HepG2 (cell line): ENCODE measurements at regions not wholly inside any gene's neighbourhood (a gene's known extent, or its start where the extent isn't known, plus 50 kb on each side); places are given as distances from the start of the nearest gene placed in this dataset.

Experiments
- ADNP ChIP-seq: sonication (generic); formaldehyde crosslinking; IDR thresholded peaks from 2 replicates; pipeline ENCODE4 v1.4.0; 2020; ENCODE audit warnings: missing genetic modification reagents
- BORCS8-MEF2B ChIP-seq: sonication (generic); formaldehyde crosslinking; IDR thresholded peaks from 2 replicates; pipeline ENCODE4 v1.8.0; 2022; ENCODE audit warnings: mild to moderate bottlenecking, missing genetic modification reagents
- CSRNP1 ChIP-seq: sonication (generic); formaldehyde crosslinking; IDR thresholded peaks from 2 replicates; pipeline ENCODE4 v1.8.1; 2023; ENCODE audit warnings: mild to moderate bottlenecking, missing genetic modification reagents
- E2F5 ChIP-seq: sonication (generic); formaldehyde crosslinking; conservative IDR thresholded peaks from 2 replicates; pipeline ENCODE4 v1.4.0; 2020; ENCODE audit warnings: missing genetic modification reagents
- EZH2 ChIP-seq: conservative IDR thresholded peaks from 2 replicates; pipeline ENCODE4 v1.6.1; 2012; ENCODE audit warnings: mild to moderate bottlenecking, low read depth, low read length, moderate library complexity
- FOSL2 ChIP-seq: sonication (generic); formaldehyde crosslinking; IDR thresholded peaks from 2 replicates; pipeline ENCODE4 v1.4.0; 2020; ENCODE audit warnings: missing genetic modification reagents
- JUN ChIP-seq: sonication (generic); formaldehyde crosslinking; IDR thresholded peaks from 2 replicates; pipeline ENCODE4 v1.4.0; 2020; ENCODE audit warnings: mild to moderate bottlenecking, missing genetic modification reagents
- MYC ChIP-seq: sonication (generic); formaldehyde crosslinking; IDR thresholded peaks from 2 replicates; pipeline ENCODE4 v1.9.0; 2021; ENCODE audit warnings: missing genetic modification reagents, borderline replicate concordance
- SP2 ChIP-seq: sonication (generic); formaldehyde crosslinking; IDR thresholded peaks from 2 replicates; pipeline ENCODE4 v1.5.1; 2020; ENCODE audit warnings: mild to moderate bottlenecking, missing genetic modification reagents
- SP4 ChIP-seq: sonication (generic); formaldehyde crosslinking; IDR thresholded peaks from 2 replicates; pipeline ENCODE4 v1.8.1; 2023; ENCODE audit warnings: mild to moderate bottlenecking, missing genetic modification reagents
- TAF1 ChIP-seq: sonication (generic); formaldehyde crosslinking; IDR thresholded peaks from 2 replicates; pipeline ENCODE4 v1.4.0; 2020; ENCODE audit warnings: missing genetic modification reagents
- ZNF766 ChIP-seq: sonication (generic); formaldehyde crosslinking; IDR thresholded peaks from 2 replicates; pipeline ENCODE4 v1.5.0; 2020; ENCODE audit warnings: missing genetic modification reagents, borderline replicate concordance
- TF ChIP-seq, protein P1 (sequence below): sonication (generic); formaldehyde crosslinking; IDR thresholded peaks from 2 replicates; pipeline ENCODE4 v1.5.0; 2020; ENCODE audit warnings: mild to moderate bottlenecking, missing genetic modification reagents, moderate library complexity
- TF ChIP-seq, protein P2 (sequence below): sonication (generic); formaldehyde crosslinking; IDR thresholded peaks from 2 replicates; pipeline ENCODE4 v1.4.0; 2020; ENCODE audit warnings: mild to moderate bottlenecking, missing genetic modification reagents

DNA sequence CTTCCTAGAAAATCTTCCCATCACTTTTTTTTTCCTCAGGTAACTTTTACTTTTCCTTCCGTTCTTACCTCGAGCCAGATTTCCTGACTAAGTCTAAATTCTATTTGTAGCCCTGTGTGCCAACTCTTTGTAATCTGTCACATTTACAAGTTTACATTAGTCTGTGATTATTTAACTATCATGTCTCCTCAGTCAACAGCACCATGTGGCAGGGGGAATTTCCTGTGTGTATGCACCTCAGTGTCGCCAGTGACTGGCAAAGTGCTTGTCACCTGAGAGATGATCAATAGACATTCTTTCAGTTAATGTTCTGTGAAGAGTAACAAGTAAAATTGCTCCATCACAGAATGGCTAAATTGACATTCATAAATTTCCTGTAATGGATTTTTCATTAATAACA, 468.5 kb downstream of the PDGFC start:
- TF ChIP-seq CSRNP1 (CRISPR knock-in tag) = no peak
- TF ChIP-seq ADNP = no peak
- TF ChIP-seq, protein P1, sequence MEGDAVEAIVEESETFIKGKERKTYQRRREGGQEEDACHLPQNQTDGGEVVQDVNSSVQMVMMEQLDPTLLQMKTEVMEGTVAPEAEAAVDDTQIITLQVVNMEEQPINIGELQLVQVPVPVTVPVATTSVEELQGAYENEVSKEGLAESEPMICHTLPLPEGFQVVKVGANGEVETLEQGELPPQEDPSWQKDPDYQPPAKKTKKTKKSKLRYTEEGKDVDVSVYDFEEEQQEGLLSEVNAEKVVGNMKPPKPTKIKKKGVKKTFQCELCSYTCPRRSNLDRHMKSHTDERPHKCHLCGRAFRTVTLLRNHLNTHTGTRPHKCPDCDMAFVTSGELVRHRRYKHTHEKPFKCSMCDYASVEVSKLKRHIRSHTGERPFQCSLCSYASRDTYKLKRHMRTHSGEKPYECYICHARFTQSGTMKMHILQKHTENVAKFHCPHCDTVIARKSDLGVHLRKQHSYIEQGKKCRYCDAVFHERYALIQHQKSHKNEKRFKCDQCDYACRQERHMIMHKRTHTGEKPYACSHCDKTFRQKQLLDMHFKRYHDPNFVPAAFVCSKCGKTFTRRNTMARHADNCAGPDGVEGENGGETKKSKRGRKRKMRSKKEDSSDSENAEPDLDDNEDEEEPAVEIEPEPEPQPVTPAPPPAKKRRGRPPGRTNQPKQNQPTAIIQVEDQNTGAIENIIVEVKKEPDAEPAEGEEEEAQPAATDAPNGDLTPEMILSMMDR (CRISPR knock-in tag) = no peak
- TF ChIP-seq MYC (CRISPR knock-in tag) = no peak
- TF ChIP-seq BORCS8-MEF2B = no peak
- TF ChIP-seq SP4 (CRISPR knock-in tag) = no peak
- no peak for TF ChIP-seq EZH2
- no peak for TF ChIP-seq TAF1 (CRISPR knock-in tag)
- no peak for TF ChIP-seq ZNF766
- TF ChIP-seq E2F5 = no peak
- TF ChIP-seq SP2 (CRISPR knock-in tag) = no peak
- TF ChIP-seq, protein P2, sequence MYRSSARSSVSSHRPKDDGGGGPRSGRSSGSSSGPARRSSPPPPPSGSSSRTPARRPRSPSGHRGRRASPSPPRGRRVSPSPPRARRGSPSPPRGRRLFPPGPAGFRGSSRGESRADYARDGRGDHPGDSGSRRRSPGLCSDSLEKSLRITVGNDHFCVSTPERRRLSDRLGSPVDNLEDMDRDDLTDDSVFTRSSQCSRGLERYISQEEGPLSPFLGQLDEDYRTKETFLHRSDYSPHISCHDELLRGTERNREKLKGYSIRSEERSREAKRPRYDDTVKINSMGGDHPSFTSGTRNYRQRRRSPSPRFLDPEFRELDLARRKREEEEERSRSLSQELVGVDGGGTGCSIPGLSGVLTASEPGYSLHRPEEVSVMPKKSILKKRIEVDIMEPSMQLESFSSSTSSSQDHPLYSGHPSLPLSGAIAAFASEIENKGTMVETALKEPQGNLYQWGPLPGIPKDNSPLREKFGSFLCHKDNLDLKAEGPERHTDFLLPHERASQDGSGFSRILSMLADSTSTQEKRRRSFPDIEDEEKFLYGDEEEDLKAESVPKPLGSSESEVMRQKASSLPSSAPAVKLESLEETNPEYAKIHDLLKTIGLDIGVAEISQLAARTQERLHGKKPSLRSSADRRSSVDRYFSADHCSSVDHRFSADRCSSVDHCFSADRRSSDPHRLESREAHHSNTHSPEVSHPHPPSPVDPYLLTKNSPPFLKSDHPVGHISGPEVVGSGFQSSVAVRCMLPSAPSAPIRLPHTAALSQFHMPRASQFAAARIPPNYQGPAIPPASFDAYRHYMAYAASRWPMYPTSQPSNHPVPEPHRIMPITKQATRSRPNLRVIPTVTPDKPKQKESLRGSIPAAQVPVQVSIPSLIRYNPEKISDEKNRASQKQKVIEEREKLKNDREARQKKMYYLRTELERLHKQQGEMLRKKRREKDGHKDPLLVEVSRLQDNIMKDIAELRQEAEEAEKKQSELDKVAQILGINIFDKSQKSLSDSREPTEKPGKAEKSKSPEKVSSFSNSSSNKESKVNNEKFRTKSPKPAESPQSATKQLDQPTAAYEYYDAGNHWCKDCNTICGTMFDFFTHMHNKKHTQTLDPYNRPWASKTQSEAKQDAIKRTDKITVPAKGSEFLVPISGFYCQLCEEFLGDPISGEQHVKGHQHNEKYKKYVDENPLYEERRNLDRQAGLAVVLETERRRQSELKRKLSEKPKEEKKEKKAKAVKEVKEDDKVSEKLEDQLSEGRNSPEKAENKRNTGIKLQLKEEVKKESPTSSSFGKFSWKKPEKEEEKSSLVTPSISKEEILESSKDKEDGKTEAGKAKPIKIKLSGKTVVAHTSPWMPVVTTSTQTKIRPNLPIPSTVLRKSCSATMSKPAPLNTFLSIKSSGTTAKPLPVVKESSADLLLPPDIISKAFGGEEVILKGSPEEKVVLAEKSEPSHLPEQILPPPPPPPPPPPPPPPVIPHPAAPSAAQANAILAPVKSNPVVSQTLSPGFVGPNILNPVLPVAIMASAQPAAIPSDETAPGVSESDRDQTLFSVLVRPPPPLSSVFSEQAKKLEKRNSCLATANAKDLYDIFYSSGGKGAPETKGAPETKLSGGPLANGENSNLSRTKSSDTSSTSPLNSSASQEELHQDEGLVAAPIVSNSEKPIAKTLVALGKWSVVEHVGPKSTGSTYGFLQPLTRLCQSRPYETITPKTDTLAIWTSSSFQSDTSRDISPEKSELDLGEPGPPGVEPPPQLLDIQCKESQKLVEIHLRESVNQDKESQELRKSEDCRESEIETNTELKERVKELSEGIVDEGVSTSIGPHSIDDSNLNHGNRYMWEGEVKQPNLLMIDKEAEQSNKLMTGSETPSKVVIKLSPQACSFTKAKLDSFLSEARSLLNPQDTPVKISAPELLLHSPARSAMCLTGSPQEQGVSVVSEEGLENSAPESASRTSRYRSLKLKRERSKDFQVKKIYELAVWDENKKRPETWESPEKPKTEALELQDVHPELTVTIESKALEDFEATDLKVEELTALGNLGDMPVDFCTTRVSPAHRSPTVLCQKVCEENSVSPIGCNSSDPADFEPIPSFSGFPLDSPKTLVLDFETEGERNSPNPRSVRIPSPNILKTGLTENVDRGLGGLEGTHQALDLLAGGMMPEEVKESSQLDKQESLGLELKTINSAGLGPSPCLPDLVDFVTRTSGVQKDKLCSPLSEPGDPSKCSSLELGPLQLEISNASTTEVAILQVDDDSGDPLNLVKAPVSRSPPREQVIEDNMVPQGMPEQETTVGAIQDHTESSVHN (CRISPR knock-in tag) = no peak
- no peak for TF ChIP-seq FOSL2
- no peak for TF ChIP-seq JUN
